DND-41 (cell line): ENCODE measurements at regions not wholly inside any gene's neighbourhood (a gene's known extent, or its start where the extent isn't known, plus 50 kb on each side); places are given as distances from the start of the nearest gene placed in this dataset.

Experiments used
- CTCF ChIP-seq: IDR thresholded peaks from 2 replicates; pipeline ENCODE4 v1.5.1; 2012; ENCODE audit warnings: borderline replicate concordance, low read length, moderate library complexity, mild to moderate bottlenecking; ENCODE audit not compliant: poor library complexity, severe bottlenecking; ENCODE audit errors: extremely low read depth
- EZH2 ChIP-seq: IDR thresholded peaks from 3 replicates; pipeline ENCODE4 v1.6.1; 2012; ENCODE audit warnings: borderline replicate concordance, low read depth, mild to moderate bottlenecking, moderate library complexity, low read length, inconsistent platforms; ENCODE audit not compliant: severe bottlenecking

- TF ChIP-seq CTCF = no peak
- TF ChIP-seq EZH2 = no peak
These were observed 571.2 kb downstream of the ADGRL2 start for GRCh38 chr1:82371844-82372498.
